ENCODE measurements at regions not wholly inside any gene's neighbourhood (a gene's known extent, or its start where the extent isn't known, plus 50 kb on each side); places are given as distances from the start of the nearest gene placed in this dataset.
A peak's percentile ranks its signal among the peaks of the same experiment; 100 is the strongest.

- DNase-seq (ENCODE audit: low spot score) (no peak), ATAC-seq (no peak)
These were observed 105.3 kb upstream of the HSD17B12 start for GRCh38 chr11:43574949-43575912.

- ATAC-seq (no peak), DNase-seq (ENCODE audit: low spot score) (no peak)
These were observed 104.6 kb upstream of the HSD17B12 start for GRCh38 chr11:43575913-43576310.

GRCh38 chr11:43576320-43576802 is 104.2 kb upstream of the HSD17B12 start:
- ATAC-seq (no peak), DNase-seq (ENCODE audit: low spot score) (no peak)

GRCh38 chr11:43576803-43577521 is 103.6 kb upstream of the HSD17B12 start:
- DNase-seq (ENCODE audit: low spot score) (no peak), ATAC-seq (peak; percentile 63)

- no peak for ATAC-seq
- DNase-seq (ENCODE audit: low spot score) = no peak
These were observed 102.8 kb upstream of the HSD17B12 start for GRCh38 chr11:43577566-43578264.

GRCh38 chr11:43578346-43579170 is 102.0 kb upstream of the HSD17B12 start:
- DNase-seq (ENCODE audit: low spot score) = no peak
- no peak for ATAC-seq

- ATAC-seq = peak; percentile 61
- DNase-seq (ENCODE audit: low spot score) = no peak
These were observed 101.2 kb upstream of the HSD17B12 start for GRCh38 chr11:43579171-43579918.

- no peak for ATAC-seq
- DNase-seq (ENCODE audit: low spot score) = no peak
These were observed 100.6 kb upstream of the HSD17B12 start for GRCh38 chr11:43579919-43580276.

GRCh38 chr11:43580735-43581369 is 99.7 kb upstream of the HSD17B12 start:
- ATAC-seq (no peak), DNase-seq (ENCODE audit: low spot score) (no peak)

- DNase-seq (ENCODE audit: low spot score) (no peak), ATAC-seq (no peak)
These were observed 99.0 kb upstream of the HSD17B12 start for GRCh38 chr11:43581370-43582023.

GRCh38 chr11:43582024-43582862 is 98.3 kb upstream of the HSD17B12 start:
- ATAC-seq (no peak), DNase-seq (ENCODE audit: low spot score) (no peak)

- no peak for ATAC-seq
- DNase-seq (ENCODE audit: low spot score) = no peak
These were observed 97.6 kb upstream of the HSD17B12 start for GRCh38 chr11:43582863-43583462.

GRCh38 chr11:43583548-43583947 is 97.0 kb upstream of the HSD17B12 start:
- ATAC-seq (no peak), DNase-seq (ENCODE audit: low spot score) (no peak)

GRCh38 chr11:43585877-43586608 is 94.5 kb upstream of the HSD17B12 start:
- DNase-seq (ENCODE audit: low spot score) (no peak), ATAC-seq (no peak)

- DNase-seq (ENCODE audit: low spot score) (no peak), ATAC-seq (no peak)
These were observed 90.8 kb upstream of the HSD17B12 start for GRCh38 chr11:43589601-43590250.

- DNase-seq (ENCODE audit: low spot score) (no peak), ATAC-seq (peak; percentile 31)
These were observed 79.0 kb upstream of the HSD17B12 start for GRCh38 chr11:43601511-43601910.
